ENCODE measurements at regions not wholly inside any gene's neighbourhood (a gene's known extent, or its start where the extent isn't known, plus 50 kb on each side); places are given as distances from the start of the nearest gene placed in this dataset.
"Not testable (repeated sequence)": the region's sequence is repeated elsewhere in the genome, so short reads cannot be mapped to it uniquely, and the experiment has no call there.

- no peaks in the 10 kb centered on the region for H3K4me1 ChIP-seq
- WGBS, 2 donors: 58 to 67% methylated on average over 2 of the region's 2 CpGs
Observed at GRCh38 chrX:106284431-106285025, 116.4 kb downstream of the PWWP3B start.

GRCh38 chrX:106286053-106286650, 118.0 kb downstream of the PWWP3B start:
- intact Hi-C loops (cut with DNase I): no loop called here
- WGBS, 2 donors: 20 to 50% methylated on average over 1 of the region's 1 CpG
- Histone ChIP-seq H3K4me1 (no peaks in the 10 kb centered on the region), H3K9me3 (no peaks in the 10 kb centered on the region), H3K4me3 (no peak overlapping the region), H3K27me3 (no peaks in the 10 kb centered on the region), H3K27ac (no peak overlapping the region), H3K36me3 (no peaks in the 10 kb centered on the region)
- no peak for DNase-seq
- TF ChIP-seq EP300 (IDR thresholded peaks at IDR 0.05) (no peak), CTCF (IDR thresholded peaks at IDR 0.05) (no peak), POLR2A (IDR thresholded peaks at IDR 0.05) (no peak), POLR2AphosphoS5 (IDR thresholded peaks at IDR 0.05) (no peak)

More at GRCh38 chrX:106284431-106285025, 116.4 kb downstream of the PWWP3B start:
- TF ChIP-seq CTCF (IDR thresholded peaks at IDR 0.05): no peak
- no peak for TF ChIP-seq EP300 (IDR thresholded peaks at IDR 0.05)
- no peak for TF ChIP-seq POLR2A (IDR thresholded peaks at IDR 0.05)
- TF ChIP-seq POLR2AphosphoS5 (IDR thresholded peaks at IDR 0.05): no peak
- H3K27ac ChIP-seq: no peak overlapping the region
- H3K4me3 ChIP-seq: no peak overlapping the region
- intact Hi-C loops (cut with DNase I): no loop called here
- H3K9me3 ChIP-seq: no peaks in the 10 kb centered on the region
- no peak for DNase-seq
- no peaks in the 10 kb centered on the region for H3K27me3 ChIP-seq
- no peaks in the 10 kb centered on the region for H3K36me3 ChIP-seq

GRCh38 chrX:106290778-106291177, 122.7 kb downstream of the PWWP3B start:
- DNase-seq; H3K27ac ChIP-seq; H3K27me3 ChIP-seq; H3K9me3 ChIP-seq; H3K4me1 ChIP-seq; H3K36me3 ChIP-seq; intact Hi-C loops (cut with DNase I); H3K4me3 ChIP-seq: not testable (repeated sequence)
- no CpG with 5 or more reads among the region's 5 CpGs for WGBS, 2 donors

GRCh38 chrX:106291779-106292390, 123.8 kb downstream of the PWWP3B start:
- not testable (repeated sequence) for H3K4me3 ChIP-seq

GRCh38 chrX:106300239-106300638, 132.1 kb downstream of the PWWP3B start:
- no peaks in the 10 kb centered on the region for H3K36me3 ChIP-seq
- 70 to 78% methylated on average over 2 of the region's 2 CpGs for whole genome bisulfite sequencing, 2 donors
- H3K27me3 ChIP-seq: no peaks in the 10 kb centered on the region
- no peaks in the 10 kb centered on the region for H3K4me1 ChIP-seq
- no peak for DNase-seq
- no peak overlapping the region for H3K4me3 ChIP-seq
- H3K9me3 ChIP-seq: no peaks in the 10 kb centered on the region
- intact Hi-C loops (cut with DNase I): no loop called here
- H3K27ac ChIP-seq: no peak overlapping the region
- TF ChIP-seq EP300 (IDR thresholded peaks at IDR 0.05) (no peak), CTCF (IDR thresholded peaks at IDR 0.05) (no peak), POLR2AphosphoS5 (IDR thresholded peaks at IDR 0.05) (no peak), POLR2A (IDR thresholded peaks at IDR 0.05) (no peak)

More at GRCh38 chrX:106291779-106292390, 123.8 kb downstream of the PWWP3B start:
- H3K36me3 ChIP-seq; H3K9me3 ChIP-seq; DNase-seq; intact Hi-C loops (cut with DNase I); H3K27me3 ChIP-seq; H3K4me1 ChIP-seq; H3K27ac ChIP-seq: not testable (repeated sequence)
- WGBS, 2 donors: no CpG with 5 or more reads among the region's 9 CpGs

Measured in sigmoid colon (tissue), 6 donors.